Suprapubic skin (tissue), 4 donors: ENCODE measurements at regions not wholly inside any gene's neighbourhood (a gene's known extent, or its start where the extent isn't known, plus 50 kb on each side); places are given as distances from the start of the nearest gene placed in this dataset.

Experiments used
- DNase-seq, 2 donors: peaks; one replicate each; pipeline ENCODE4 v3.0.0-alpha.2; 2019; ENCODE audit warnings: low spot score in 2 of 2
- H3K27ac ChIP-seq: fragments of 200-600 bp; sonication (generic); one replicate; pipeline ENCODE4 v1.5.1; 2019
- H3K27me3 ChIP-seq: fragments of 200-600 bp; sonication (generic); one replicate; pipeline ENCODE4 v1.5.1; 2019
- H3K36me3 ChIP-seq: fragments of 200-600 bp; sonication (generic); one replicate; pipeline ENCODE4 v1.5.1; 2019
- H3K4me1 ChIP-seq: fragments of 200-600 bp; sonication (generic); one replicate; pipeline ENCODE4 v1.5.1; 2019
- H3K4me3 ChIP-seq: fragments of 200-600 bp; sonication (generic); one replicate; pipeline ENCODE4 v1.5.1; 2019; ENCODE audit warnings: mild to moderate bottlenecking
- H3K9me3 ChIP-seq: fragments of 200-600 bp; sonication (generic); one replicate; pipeline ENCODE4 v1.5.1; 2019
- EP300 ChIP-seq: sonication (generic); formaldehyde crosslinking; IDR thresholded peaks from one replicate; pipeline ENCODE4 v1.6.1; 2017; ENCODE audit warnings: antibody characterized with exemption
- POLR2A ChIP-seq, 2 donors: fragments of 450-650 bp; IDR thresholded peaks; one replicate each; pipeline ENCODE4 v1.6.1; 2017; ENCODE audit warnings: antibody characterized with exemption in 2 of 2, mild to moderate bottlenecking in 2 of 2, moderate library complexity in 2 of 2
- POLR2AphosphoS5 ChIP-seq, 3 donors: sonication (generic); formaldehyde crosslinking; IDR thresholded peaks; one replicate each; pipeline ENCODE4 v1.6.1; 2017; ENCODE audit warnings: antibody characterized with exemption in 3 of 3
- WGBS: methylation state at CpG from one replicate; pipeline ENCODE4 v1.1.5; 2018; 5-methylcytosine and 5-hydroxymethylcytosine counted together
- TF ChIP-seq, protein P1 (sequence below), 2 donors: fragments of 200-600 bp in 1 of 2; fragments of 450-650 bp in 1 of 2; sonication (generic) in 1 of 2; IDR thresholded peaks; one replicate each; pipeline ENCODE4 v1.5.1; 2016 to 2019; ENCODE audit warnings: antibody characterized with exemption in 2 of 2, mild to moderate bottlenecking in 1 of 2, moderate library complexity in 1 of 2

DNA sequence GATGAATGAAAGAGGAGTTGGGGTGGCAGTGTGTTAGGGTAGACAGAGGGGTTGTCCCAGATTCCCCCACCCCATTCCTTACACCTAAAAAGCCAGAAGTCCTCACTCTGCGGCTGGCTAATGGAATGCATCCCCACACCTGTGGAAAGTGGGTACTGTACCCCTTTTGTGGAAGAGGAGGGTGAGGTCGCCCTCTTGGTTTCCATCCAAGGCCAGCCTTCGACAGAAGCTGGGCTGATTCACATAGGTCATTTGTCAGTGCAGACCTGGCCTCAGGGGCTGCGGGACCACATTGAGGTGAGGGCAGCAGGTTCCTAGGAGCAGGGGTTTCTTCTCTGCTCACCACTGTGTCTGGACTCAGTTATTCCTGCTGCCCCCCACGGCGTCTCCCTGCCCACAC lies 671.6 kb downstream of the MATN1 start:
- Histone ChIP-seq H3K4me1 (no peaks in the 10 kb centered on the region), H3K4me3 (no peak overlapping the region), H3K27me3 (peaks cover 61% of the 10 kb centered on the region), H3K9me3 (no peaks in the 10 kb centered on the region), H3K36me3 (no peaks in the 10 kb centered on the region), H3K27ac (no peak overlapping the region)
- TF ChIP-seq, protein P1, sequence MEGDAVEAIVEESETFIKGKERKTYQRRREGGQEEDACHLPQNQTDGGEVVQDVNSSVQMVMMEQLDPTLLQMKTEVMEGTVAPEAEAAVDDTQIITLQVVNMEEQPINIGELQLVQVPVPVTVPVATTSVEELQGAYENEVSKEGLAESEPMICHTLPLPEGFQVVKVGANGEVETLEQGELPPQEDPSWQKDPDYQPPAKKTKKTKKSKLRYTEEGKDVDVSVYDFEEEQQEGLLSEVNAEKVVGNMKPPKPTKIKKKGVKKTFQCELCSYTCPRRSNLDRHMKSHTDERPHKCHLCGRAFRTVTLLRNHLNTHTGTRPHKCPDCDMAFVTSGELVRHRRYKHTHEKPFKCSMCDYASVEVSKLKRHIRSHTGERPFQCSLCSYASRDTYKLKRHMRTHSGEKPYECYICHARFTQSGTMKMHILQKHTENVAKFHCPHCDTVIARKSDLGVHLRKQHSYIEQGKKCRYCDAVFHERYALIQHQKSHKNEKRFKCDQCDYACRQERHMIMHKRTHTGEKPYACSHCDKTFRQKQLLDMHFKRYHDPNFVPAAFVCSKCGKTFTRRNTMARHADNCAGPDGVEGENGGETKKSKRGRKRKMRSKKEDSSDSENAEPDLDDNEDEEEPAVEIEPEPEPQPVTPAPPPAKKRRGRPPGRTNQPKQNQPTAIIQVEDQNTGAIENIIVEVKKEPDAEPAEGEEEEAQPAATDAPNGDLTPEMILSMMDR (IDR thresholded peaks at IDR 0.05), result no peak
- no peak for TF ChIP-seq POLR2AphosphoS5 (IDR thresholded peaks at IDR 0.05)
- no peak for TF ChIP-seq EP300
- TF ChIP-seq POLR2A (IDR thresholded peaks at IDR 0.05), result no peak
- peak; percentile 16 to 48 for DNase-seq
- 88% methylated on average over 6 of the region's 6 CpGs for WGBS

DNA sequence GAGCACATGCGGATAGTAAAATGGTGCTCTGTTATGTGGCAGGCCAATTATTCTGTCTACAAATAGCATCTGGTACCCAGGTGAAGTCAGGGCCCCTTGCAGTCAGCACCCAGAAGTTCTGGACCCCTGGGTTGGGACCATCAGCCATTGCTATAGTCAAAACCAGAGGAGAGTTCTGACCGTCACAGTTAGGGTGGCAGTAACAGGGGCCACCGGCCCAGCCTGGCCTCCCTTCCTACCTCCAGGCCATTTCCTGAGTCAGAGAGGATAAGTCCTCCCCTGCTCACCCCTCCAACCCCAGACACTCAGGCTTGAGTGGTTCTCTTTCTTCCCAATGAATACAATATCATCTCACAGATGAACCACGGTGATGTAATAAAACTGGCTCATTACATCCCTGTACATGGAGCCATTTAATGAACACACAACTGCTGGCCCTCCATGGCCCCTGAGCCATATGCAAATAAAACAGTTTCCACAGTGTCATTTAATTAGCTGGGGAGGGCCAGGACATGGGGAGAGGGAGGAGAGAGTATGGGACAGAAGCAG lies 673.6 kb downstream of the MATN1 start:
- peak; percentile 10 to 72 for DNase-seq
- Histone ChIP-seq H3K27ac (no peak overlapping the region), H3K27me3 (peaks cover 67% of the 10 kb centered on the region)

DNA sequence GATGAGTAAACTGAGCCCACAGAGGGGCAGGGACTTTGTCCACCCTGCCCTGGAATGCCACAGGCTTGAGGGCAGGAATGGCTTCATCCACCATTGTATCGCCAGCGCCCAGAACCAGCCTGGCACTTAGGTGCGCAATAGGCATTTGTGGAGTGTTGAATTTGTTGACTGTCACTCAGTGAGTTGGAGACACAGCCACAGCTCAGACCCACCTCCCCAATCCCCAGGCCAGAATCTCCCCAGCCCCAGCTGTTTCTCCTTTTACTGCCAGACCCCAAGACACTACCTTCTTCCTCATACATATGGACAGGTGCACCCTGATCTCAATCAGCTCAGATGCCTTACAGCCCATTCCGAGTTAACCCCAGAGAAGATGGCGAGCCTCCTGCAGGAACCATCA lies 674.5 kb downstream of the MATN1 start:
- Histone ChIP-seq H3K27ac (no peak overlapping the region), H3K27me3 (peaks cover 64% of the 10 kb centered on the region), H3K4me3 (no peak overlapping the region), H3K9me3 (no peaks in the 10 kb centered on the region), H3K36me3 (no peaks in the 10 kb centered on the region), H3K4me1 (no peaks in the 10 kb centered on the region)
- peak; percentile 17 to 24 for DNase-seq
- TF ChIP-seq EP300, result no peak
- no peak for TF ChIP-seq POLR2A (IDR thresholded peaks at IDR 0.05)
- TF ChIP-seq POLR2AphosphoS5 (IDR thresholded peaks at IDR 0.05), result no peak
- TF ChIP-seq, protein P1 (IDR thresholded peaks at IDR 0.05), result no peak
- 90% methylated on average over 5 of the region's 5 CpGs for WGBS

More for the DNA sequence above, 673.6 kb downstream of the MATN1 start:
- TF ChIP-seq POLR2AphosphoS5 (IDR thresholded peaks at IDR 0.05), result no peak
- TF ChIP-seq EP300, result no peak
- TF ChIP-seq, protein P1 (IDR thresholded peaks at IDR 0.05), result no peak
- TF ChIP-seq POLR2A (IDR thresholded peaks at IDR 0.05), result no peak
- Histone ChIP-seq H3K36me3 (no peaks in the 10 kb centered on the region), H3K9me3 (no peaks in the 10 kb centered on the region), H3K4me3 (no peak overlapping the region), H3K4me1 (no peaks in the 10 kb centered on the region)
- 69% methylated on average over 4 of the region's 4 CpGs for WGBS

DNA sequence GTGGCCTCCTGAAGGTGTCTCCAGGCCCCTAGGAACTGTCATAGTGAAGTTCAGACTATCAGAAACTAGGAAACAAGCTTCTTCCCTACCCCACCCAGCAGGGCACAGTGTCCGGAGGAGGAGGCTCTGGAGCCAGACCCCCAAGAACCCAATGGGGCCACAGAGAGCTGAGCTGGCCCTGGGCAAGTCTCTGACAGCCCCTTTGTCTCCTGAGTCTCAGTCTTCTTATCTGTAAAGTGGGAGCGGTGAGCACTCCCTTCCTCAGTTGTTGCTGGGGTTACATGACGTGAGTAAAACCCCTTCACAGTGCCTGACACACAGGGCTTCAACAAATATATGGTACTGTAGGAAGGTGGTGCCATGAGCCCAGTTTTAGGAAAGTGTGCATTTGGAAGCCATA lies 675.8 kb downstream of the MATN1 start:
- Histone ChIP-seq H3K4me1 (no peaks in the 10 kb centered on the region), H3K4me3 (no peak overlapping the region), H3K9me3 (no peaks in the 10 kb centered on the region), H3K36me3 (no peaks in the 10 kb centered on the region), H3K27me3 (peaks cover 50% of the 10 kb centered on the region), H3K27ac (no peak overlapping the region)
- WGBS, result 82% methylated on average over 3 of the region's 3 CpGs
- DNase-seq, result peak; percentile 15 to 20
- no peak for TF ChIP-seq POLR2A (IDR thresholded peaks at IDR 0.05)
- no peak for TF ChIP-seq EP300
- no peak for TF ChIP-seq POLR2AphosphoS5 (IDR thresholded peaks at IDR 0.05)
- TF ChIP-seq, protein P1 (IDR thresholded peaks at IDR 0.05), result no peak

DNA sequence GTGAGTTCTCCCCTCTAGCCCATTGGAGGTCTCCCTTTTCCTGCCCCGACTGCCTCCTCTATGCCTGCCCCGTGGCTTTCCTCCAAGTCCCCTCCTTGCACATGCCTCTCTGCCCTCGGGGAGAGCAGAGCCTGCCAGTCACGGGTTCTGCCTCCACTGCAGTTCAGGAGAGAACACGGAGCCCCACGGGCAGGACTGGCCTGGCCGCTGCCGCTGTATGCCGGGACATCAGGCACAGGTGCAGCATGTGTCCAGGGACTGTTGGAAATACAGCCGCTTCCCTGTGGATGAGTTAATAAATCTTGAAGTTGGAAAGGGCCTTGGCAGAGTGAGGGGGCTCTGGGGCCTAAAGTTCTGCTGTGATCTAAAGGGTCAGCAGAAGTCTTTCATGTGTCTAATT lies 676.6 kb downstream of the MATN1 start:
- 63% methylated on average over 10 of the region's 10 CpGs for WGBS
- no peaks in the 10 kb centered on the region for H3K36me3 ChIP-seq
- TF ChIP-seq, protein P1 (IDR thresholded peaks at IDR 0.05), result no peak
- TF ChIP-seq POLR2A (IDR thresholded peaks at IDR 0.05), result no peak
- no peak for TF ChIP-seq EP300
- TF ChIP-seq POLR2AphosphoS5 (IDR thresholded peaks at IDR 0.05), result no peak
- H3K4me1 ChIP-seq, result no peaks in the 10 kb centered on the region
- H3K9me3 ChIP-seq, result no peaks in the 10 kb centered on the region
- no peak overlapping the region for H3K4me3 ChIP-seq
- peak; percentile 37 to 53 for DNase-seq
- H3K27ac ChIP-seq, result no peak overlapping the region
- peaks cover 42% of the 10 kb centered on the region for H3K27me3 ChIP-seq
